SK-N-SH (cell line): ENCODE measurements at regions not wholly inside any gene's neighbourhood (a gene's known extent, or its start where the extent isn't known, plus 50 kb on each side); places are given as distances from the start of the nearest gene placed in this dataset.

ENCODE experiments used
- CTCF ChIA-PET: fragments of 300-600, 350-600 bp; formaldehyde crosslinking; extraction: SDS; loops from one replicate; lab custom pipeline; 2021; lab: Yijun Ruan, JAX
- POLR2A ChIA-PET: fragments of 350-600 bp; sonication (Branson Sonifier 250); formaldehyde crosslinking; extraction: SDS; loops from one replicate; lab custom pipeline; 2020; ENCODE audit warnings: antibody characterized with exemption, inconsistent platforms; lab: Yijun Ruan, JAX
- DNase-seq: peaks from one replicate; pipeline ENCODE4 v3.0.0; 2012
- H2AFZ ChIP-seq: fragments of 200-600 bp; sonication (generic); 2 replicates; pipeline ENCODE4 v1.8.1; 2016; ENCODE audit warnings: antibody characterized with exemption, mild to moderate bottlenecking, low read depth
- H3F3A ChIP-seq: fragments of 200-600 bp; sonication (generic); replicated peaks from 2 replicates; pipeline ENCODE3; 2016; ENCODE audit warnings: antibody characterized with exemption, mild to moderate bottlenecking; ENCODE audit not compliant: insufficient read depth
- H3K27ac ChIP-seq, 2 experiments: fragments of 200-500 bp in 1 of 2; fragments of 200-600 bp in 1 of 2; sonication (Bioruptor generic) in 1 of 2; sonication (generic), shearing (Covaris generic) in 1 of 2; 2 replicates each; pipeline versions ENCODE4 v1.5.1 to v1.6.1; 2014 to 2016; ENCODE audit warnings: low read depth in 2 of 2, inconsistent platforms in 1 of 2, low read length in 1 of 2, mild to moderate bottlenecking in 1 of 2, mixed read lengths in 1 of 2
- H3K27me3 ChIP-seq: fragments of 200-600 bp; sonication (generic), shearing (Covaris generic); 2 replicates; pipeline ENCODE4 v1.6.1; 2016; ENCODE audit warnings: mixed run types; ENCODE audit not compliant: insufficient read depth
- H3K36me3 ChIP-seq, 2 experiments: fragments of 200-500 bp in 1 of 2; fragments of 200-600 bp in 1 of 2; sonication (Bioruptor generic) in 1 of 2; sonication (generic) in 1 of 2; replicated peaks in 1 of 2; 2 replicates each; pipeline versions ENCODE3 to v1.5.1; 2014 to 2016; ENCODE audit warnings: low read length in 1 of 2, mild to moderate bottlenecking in 1 of 2; ENCODE audit not compliant: insufficient read depth in 2 of 2, control insufficient read depth in 1 of 2
- H3K4me1 ChIP-seq, 2 experiments: fragments of 200-500 bp in 1 of 2; fragments of 200-600 bp in 1 of 2; sonication (Bioruptor generic) in 1 of 2; sonication (generic), shearing (Covaris generic) in 1 of 2; 2 replicates each; pipeline versions ENCODE4 v1.5.1 to v1.6.1; 2014 to 2016; ENCODE audit warnings: low read depth in 1 of 2, low read length in 1 of 2, mixed run types in 1 of 2; ENCODE audit not compliant: insufficient read depth in 2 of 2, control insufficient read depth in 1 of 2
- H3K4me2 ChIP-seq: fragments of 200-600 bp; sonication (generic), shearing (Covaris generic); 2 replicates; pipeline ENCODE4 v1.6.1; 2017; ENCODE audit warnings: mixed run types
- H3K4me3 ChIP-seq, 2 experiments: fragments of 200-500 bp in 1 of 2; fragments of 200-600 bp in 1 of 2; sonication (Bioruptor generic) in 1 of 2; sonication (generic), shearing (Covaris generic) in 1 of 2; 2 replicates each; pipeline versions ENCODE4 v1.5.1 to v1.8.1; 2014 to 2016; ENCODE audit warnings: low read depth in 2 of 2, inconsistent platforms in 1 of 2, low read length in 1 of 2, mild to moderate bottlenecking in 1 of 2, mixed read lengths in 1 of 2, moderate library complexity in 1 of 2
- H3K79me2 ChIP-seq: fragments of 200-600 bp; sonication (generic); 2 replicates; pipeline ENCODE4 v1.8.1; 2017; ENCODE audit warnings: mild to moderate bottlenecking; ENCODE audit not compliant: insufficient read depth
- H3K9ac ChIP-seq: fragments of 200-600 bp; sonication (generic); 2 replicates; pipeline ENCODE4 v1.6.1; 2017; ENCODE audit warnings: mixed run types
- H3K9me2 ChIP-seq: fragments of 200-600 bp; sonication (generic); 2 replicates; pipeline ENCODE4 v1.6.1; 2017; ENCODE audit warnings: mixed run types
- H3K9me3 ChIP-seq: fragments of 200-600 bp; sonication (generic); 2 replicates; pipeline ENCODE4 v1.6.1; 2017; ENCODE audit warnings: mixed run types, mild to moderate bottlenecking, moderate library complexity
- H4K20me1 ChIP-seq: fragments of 200-600 bp; sonication (generic); 2 replicates; pipeline ENCODE4 v1.6.1; 2017; ENCODE audit warnings: mild to moderate bottlenecking, mixed run types; ENCODE audit not compliant: insufficient read depth
- CHD2 ChIP-seq: fragments of 150-350 bp; IDR thresholded peaks from 2 replicates; pipeline ENCODE4 v1.6.1; 2018; ENCODE audit warnings: low read length; ENCODE audit not compliant: partially characterized antibody
- ELF1 ChIP-seq: IDR thresholded peaks from 2 replicates; pipeline ENCODE4 v1.4.0; 2012
- EP300 ChIP-seq, 2 experiments: IDR thresholded peaks; 2 replicates each; pipeline versions ENCODE4 v1.4.0 to v1.6.1; 2012; ENCODE audit warnings: borderline replicate concordance in 1 of 2, low read depth in 1 of 2, low read length in 1 of 2
- EZH2phosphoT487 ChIP-seq: fragments of 200-600 bp; sonication (generic); IDR thresholded peaks from 2 replicates; pipeline ENCODE4 v1.6.1; 2017; ENCODE audit warnings: low read depth, mixed run types, mild to moderate bottlenecking, antibody characterized with exemption, moderate library complexity, borderline replicate concordance
- FOSL2 ChIP-seq: IDR thresholded peaks from 2 replicates; pipeline ENCODE4 v1.4.0; 2012; ENCODE audit warnings: low read depth, mild to moderate bottlenecking, moderate library complexity, borderline replicate concordance
- FOXM1 ChIP-seq: IDR thresholded peaks from 2 replicates; pipeline ENCODE4 v1.4.0; 2012; ENCODE audit warnings: low read depth, mild to moderate bottlenecking
- GATA2 ChIP-seq: sonication (generic); formaldehyde crosslinking; IDR thresholded peaks from 2 replicates; pipeline ENCODE4 v1.5.0; 2020; ENCODE audit warnings: mild to moderate bottlenecking, missing genetic modification reagents
- NFIC ChIP-seq: IDR thresholded peaks from 2 replicates; pipeline ENCODE4 v1.4.0; 2012; ENCODE audit warnings: borderline replicate concordance
- POLR2AphosphoS5 ChIP-seq: IDR thresholded peaks from 2 replicates; pipeline ENCODE4 v1.6.1; 2012; ENCODE audit warnings: low read depth, low read length
- RFX5 ChIP-seq: IDR thresholded peaks from 2 replicates; pipeline ENCODE4 v1.6.1; 2012; ENCODE audit warnings: mild to moderate bottlenecking, improper control_type of control experiment, low read length
- SIN3A ChIP-seq: IDR thresholded peaks from 2 replicates; pipeline ENCODE4 v1.6.1; 2012; ENCODE audit warnings: low read depth, mild to moderate bottlenecking, low read length, moderate library complexity, borderline replicate concordance
- TCF12 ChIP-seq: IDR thresholded peaks from 2 replicates; pipeline ENCODE4 v1.4.0; 2012
- YY1 ChIP-seq: IDR thresholded peaks from 2 replicates; pipeline ENCODE4 v1.4.0; 2012; ENCODE audit warnings: low read depth, mild to moderate bottlenecking
- TF ChIP-seq, protein P1 (sequence below): fragments of 200-600 bp; sonication (generic); IDR thresholded peaks from 2 replicates; pipeline ENCODE4 v1.6.1; 2017; ENCODE audit warnings: antibody characterized with exemption, mild to moderate bottlenecking, moderate library complexity
- TF ChIP-seq, protein P2 (sequence below): IDR thresholded peaks from 2 replicates; pipeline ENCODE4 v1.4.0; 2012; ENCODE audit warnings: low read depth, borderline replicate concordance
- TF ChIP-seq, protein P3 (sequence below): fragments of 150-350 bp; IDR thresholded peaks from 2 replicates; pipeline ENCODE4 v1.6.1; 2016; ENCODE audit warnings: mild to moderate bottlenecking, low read depth, low read length
- TF ChIP-seq, protein P4 (sequence below): IDR thresholded peaks from 2 replicates; pipeline ENCODE4 v1.4.0; 2012; ENCODE audit warnings: low read depth, borderline replicate concordance

DNA sequence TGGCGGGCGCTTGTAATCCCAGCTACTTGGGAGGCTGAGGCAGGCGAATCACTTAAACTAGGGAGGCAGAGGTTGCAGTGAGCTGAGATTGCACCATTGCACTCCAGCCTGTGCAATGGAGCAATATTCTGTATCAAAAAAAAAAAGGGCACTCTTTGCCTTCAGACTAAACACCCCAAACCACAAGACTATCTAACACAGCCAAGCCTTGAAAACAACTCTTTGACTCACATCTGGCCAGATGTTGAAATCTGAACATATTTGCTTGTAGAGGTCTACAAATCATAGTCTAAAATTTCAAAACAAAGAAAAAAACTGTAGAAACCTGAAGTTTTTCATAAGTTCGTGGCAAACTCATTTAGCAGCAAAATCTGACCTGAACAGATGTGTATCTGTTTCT is 94.9 kb downstream of the FAM161A start (continued):
- no peak for TF ChIP-seq EZH2phosphoT487
- TF ChIP-seq POLR2AphosphoS5: no peak

DNA sequence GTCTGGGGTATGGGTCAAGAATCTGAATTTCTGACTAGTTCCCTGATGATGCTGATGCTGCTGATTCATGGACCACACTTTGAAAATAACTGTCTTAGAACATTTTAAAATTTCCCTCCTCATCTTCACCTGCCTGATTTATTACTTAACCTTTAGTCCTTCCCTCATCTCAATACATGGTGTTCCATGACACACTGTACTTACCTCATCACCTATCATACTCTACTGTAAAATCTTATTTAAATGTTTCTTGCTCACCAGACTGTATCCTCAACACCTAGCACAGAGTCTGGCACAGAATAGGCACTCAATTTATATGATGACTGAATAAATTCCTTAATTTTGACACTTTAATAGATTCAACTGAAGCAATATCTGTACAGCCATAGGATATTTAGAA is 95.7 kb downstream of the FAM161A start:
- Histone ChIP-seq H3K27ac (no peak overlapping the region), H2AFZ (no peak overlapping the region), H3K27me3 (no peaks in the 10 kb centered on the region), H4K20me1 (no peaks in the 10 kb centered on the region), H3K9me2 (no peaks in the 10 kb centered on the region), H3F3A (peaks cover 21% of the 10 kb centered on the region), H3K9me3 (no peaks in the 10 kb centered on the region; the same call in 1 of the 2 replicates), H3K4me3 (no peak overlapping the region), H3K36me3 (no peaks in the 10 kb centered on the region), H3K79me2 (peaks cover 13% of the 10 kb centered on the region), H3K4me1 (no peaks in the 10 kb centered on the region; a peak in 1 of 4 replicates), H3K4me2 (no peak overlapping the region), H3K9ac (no peak overlapping the region)
- POLR2A ChIA-PET: no interaction called here
- CTCF ChIA-PET: no interaction called here
- DNase-seq: no peak
- no peak for TF ChIP-seq RFX5
- TF ChIP-seq, protein P1, sequence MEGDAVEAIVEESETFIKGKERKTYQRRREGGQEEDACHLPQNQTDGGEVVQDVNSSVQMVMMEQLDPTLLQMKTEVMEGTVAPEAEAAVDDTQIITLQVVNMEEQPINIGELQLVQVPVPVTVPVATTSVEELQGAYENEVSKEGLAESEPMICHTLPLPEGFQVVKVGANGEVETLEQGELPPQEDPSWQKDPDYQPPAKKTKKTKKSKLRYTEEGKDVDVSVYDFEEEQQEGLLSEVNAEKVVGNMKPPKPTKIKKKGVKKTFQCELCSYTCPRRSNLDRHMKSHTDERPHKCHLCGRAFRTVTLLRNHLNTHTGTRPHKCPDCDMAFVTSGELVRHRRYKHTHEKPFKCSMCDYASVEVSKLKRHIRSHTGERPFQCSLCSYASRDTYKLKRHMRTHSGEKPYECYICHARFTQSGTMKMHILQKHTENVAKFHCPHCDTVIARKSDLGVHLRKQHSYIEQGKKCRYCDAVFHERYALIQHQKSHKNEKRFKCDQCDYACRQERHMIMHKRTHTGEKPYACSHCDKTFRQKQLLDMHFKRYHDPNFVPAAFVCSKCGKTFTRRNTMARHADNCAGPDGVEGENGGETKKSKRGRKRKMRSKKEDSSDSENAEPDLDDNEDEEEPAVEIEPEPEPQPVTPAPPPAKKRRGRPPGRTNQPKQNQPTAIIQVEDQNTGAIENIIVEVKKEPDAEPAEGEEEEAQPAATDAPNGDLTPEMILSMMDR: no peak
- TF ChIP-seq, protein P2, sequence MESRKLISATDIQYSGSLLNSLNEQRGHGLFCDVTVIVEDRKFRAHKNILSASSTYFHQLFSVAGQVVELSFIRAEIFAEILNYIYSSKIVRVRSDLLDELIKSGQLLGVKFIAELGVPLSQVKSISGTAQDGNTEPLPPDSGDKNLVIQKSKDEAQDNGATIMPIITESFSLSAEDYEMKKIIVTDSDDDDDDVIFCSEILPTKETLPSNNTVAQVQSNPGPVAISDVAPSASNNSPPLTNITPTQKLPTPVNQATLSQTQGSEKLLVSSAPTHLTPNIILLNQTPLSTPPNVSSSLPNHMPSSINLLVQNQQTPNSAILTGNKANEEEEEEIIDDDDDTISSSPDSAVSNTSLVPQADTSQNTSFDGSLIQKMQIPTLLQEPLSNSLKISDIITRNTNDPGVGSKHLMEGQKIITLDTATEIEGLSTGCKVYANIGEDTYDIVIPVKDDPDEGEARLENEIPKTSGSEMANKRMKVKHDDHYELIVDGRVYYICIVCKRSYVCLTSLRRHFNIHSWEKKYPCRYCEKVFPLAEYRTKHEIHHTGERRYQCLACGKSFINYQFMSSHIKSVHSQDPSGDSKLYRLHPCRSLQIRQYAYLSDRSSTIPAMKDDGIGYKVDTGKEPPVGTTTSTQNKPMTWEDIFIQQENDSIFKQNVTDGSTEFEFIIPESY: no peak
- no peak for TF ChIP-seq SIN3A
- TF ChIP-seq CHD2: no peak
- no peak for TF ChIP-seq YY1
- TF ChIP-seq TCF12: no peak
- TF ChIP-seq FOSL2: no peak
- no peak for TF ChIP-seq EP300 (IDR thresholded peaks at IDR 0.05; ENCODE audit: borderline replicate concordance in 1 of 2, low read depth in 1 of 2, low read length in 1 of 2)
- no peak for TF ChIP-seq GATA2 (CRISPR knock-in tag)
- no peak for TF ChIP-seq ELF1
- TF ChIP-seq, protein P3, sequence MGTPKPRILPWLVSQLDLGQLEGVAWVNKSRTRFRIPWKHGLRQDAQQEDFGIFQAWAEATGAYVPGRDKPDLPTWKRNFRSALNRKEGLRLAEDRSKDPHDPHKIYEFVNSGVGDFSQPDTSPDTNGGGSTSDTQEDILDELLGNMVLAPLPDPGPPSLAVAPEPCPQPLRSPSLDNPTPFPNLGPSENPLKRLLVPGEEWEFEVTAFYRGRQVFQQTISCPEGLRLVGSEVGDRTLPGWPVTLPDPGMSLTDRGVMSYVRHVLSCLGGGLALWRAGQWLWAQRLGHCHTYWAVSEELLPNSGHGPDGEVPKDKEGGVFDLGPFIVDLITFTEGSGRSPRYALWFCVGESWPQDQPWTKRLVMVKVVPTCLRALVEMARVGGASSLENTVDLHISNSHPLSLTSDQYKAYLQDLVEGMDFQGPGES: no peak
- TF ChIP-seq NFIC: no peak
- TF ChIP-seq, protein P4, sequence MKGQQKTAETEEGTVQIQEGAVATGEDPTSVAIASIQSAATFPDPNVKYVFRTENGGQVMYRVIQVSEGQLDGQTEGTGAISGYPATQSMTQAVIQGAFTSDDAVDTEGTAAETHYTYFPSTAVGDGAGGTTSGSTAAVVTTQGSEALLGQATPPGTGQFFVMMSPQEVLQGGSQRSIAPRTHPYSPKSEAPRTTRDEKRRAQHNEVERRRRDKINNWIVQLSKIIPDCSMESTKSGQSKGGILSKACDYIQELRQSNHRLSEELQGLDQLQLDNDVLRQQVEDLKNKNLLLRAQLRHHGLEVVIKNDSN: no peak
- no peak for TF ChIP-seq FOXM1
- TF ChIP-seq, all 33 proteins: peak for 0
